ENCODE measurements at regions not wholly inside any gene's neighbourhood (a gene's known extent, or its start where the extent isn't known, plus 50 kb on each side); places are given as distances from the start of the nearest gene placed in this dataset.

GRCh38 chr7:68020102-68020501 lies 1023.5 kb downstream of the TYW1 start:
- no peaks in the 10 kb centered on the region for H3K36me3 ChIP-seq (ENCODE audit: insufficient read depth, low read length)
- no peak for TF ChIP-seq CTCF (IDR thresholded peaks at IDR 0.05; ENCODE audit: extremely low read depth, low read depth, low read length)
- no peak for DNase-seq (ENCODE audit: insufficient read length, low spot score, missing footprints)

DNA sequence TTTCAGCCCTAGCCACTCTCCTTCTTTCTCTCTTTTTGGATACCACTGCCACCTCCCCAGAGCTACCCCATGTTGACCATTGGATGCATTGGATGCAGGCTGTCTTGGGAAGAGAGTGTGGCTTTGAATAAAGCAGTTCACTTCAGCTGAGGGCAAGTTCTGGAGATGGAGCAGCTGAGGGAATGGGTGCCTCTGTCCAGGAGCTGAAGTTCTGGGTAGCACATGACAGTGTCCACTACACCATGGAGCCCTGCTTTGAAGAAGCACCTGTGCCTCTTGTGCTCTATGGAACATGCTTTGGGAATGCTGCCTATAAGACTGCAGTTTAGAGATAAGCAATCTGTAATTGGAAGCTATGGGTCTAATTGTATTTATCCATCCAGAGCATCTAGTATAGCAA lies 1028.7 kb downstream of the TYW1 start:
- Histone ChIP-seq H3K27me3 (ENCODE audit: insufficient read depth, low read length) (no peaks in the 10 kb centered on the region), H3K79me2 (ENCODE audit: insufficient read depth, low read length) (no peaks in the 10 kb centered on the region), H3K27ac (ENCODE audit: low read depth, low read length) (no peak overlapping the region), H4K20me1 (ENCODE audit: insufficient read depth, low read length) (no peaks in the 10 kb centered on the region), H3K4me3 (ENCODE audit: insufficient read depth, low read length) (no peak overlapping the region), H3K4me1 (ENCODE audit: insufficient read depth, low read length) (no peaks in the 10 kb centered on the region), H2AFZ (ENCODE audit: low read length) (no peak overlapping the region), H3K36me3 (ENCODE audit: insufficient read depth, low read length) (no peaks in the 10 kb centered on the region), H3K4me2 (ENCODE audit: insufficient read depth, low read length) (no peak overlapping the region), H3K9me3 (ENCODE audit: low read depth, low read length) (no peaks in the 10 kb centered on the region)
- no peak for TF ChIP-seq CTCF (IDR thresholded peaks at IDR 0.05; ENCODE audit: extremely low read depth, low read depth, low read length)
- DNase-seq (ENCODE audit: insufficient read length, low spot score, missing footprints): no peak

More at GRCh38 chr7:68020102-68020501, 1023.5 kb downstream of the TYW1 start:
- no peaks in the 10 kb centered on the region for H3K4me1 ChIP-seq (ENCODE audit: insufficient read depth, low read length)
- no peak overlapping the region for H3K4me3 ChIP-seq (ENCODE audit: insufficient read depth, low read length)
- H3K27ac ChIP-seq (ENCODE audit: low read depth, low read length): no peak overlapping the region
- no peaks in the 10 kb centered on the region for H4K20me1 ChIP-seq (ENCODE audit: insufficient read depth, low read length)
- H3K4me2 ChIP-seq (ENCODE audit: insufficient read depth, low read length): no peak overlapping the region
- H3K9me3 ChIP-seq (ENCODE audit: low read depth, low read length): no peaks in the 10 kb centered on the region
- H2AFZ ChIP-seq (ENCODE audit: low read length): no peak overlapping the region
- H3K79me2 ChIP-seq (ENCODE audit: insufficient read depth, low read length): no peaks in the 10 kb centered on the region
- H3K27me3 ChIP-seq (ENCODE audit: insufficient read depth, low read length): no peaks in the 10 kb centered on the region

DNA sequence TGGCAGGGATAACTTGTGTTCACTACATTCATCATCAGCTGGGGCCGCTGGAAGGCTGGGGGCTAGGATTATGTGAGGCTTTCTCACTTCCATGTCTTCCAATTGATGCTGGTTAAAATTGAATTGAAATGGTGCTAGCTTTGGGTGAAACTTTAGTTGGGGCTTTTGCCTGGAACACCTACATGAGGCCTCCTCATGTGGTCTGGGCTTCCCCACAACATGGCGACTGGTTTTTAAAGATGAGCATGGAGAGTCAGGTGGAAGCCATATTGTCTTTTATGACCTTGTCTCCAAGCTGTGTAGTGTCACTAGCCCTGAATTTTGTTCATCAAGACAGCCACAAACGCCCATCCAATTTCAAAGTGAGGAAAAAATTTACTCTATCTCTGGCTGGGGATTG lies 1033.9 kb downstream of the TYW1 start:
- H3K9me3 ChIP-seq (ENCODE audit: low read depth, low read length): no peaks in the 10 kb centered on the region

More for the DNA sequence above, 1033.9 kb downstream of the TYW1 start:
- Histone ChIP-seq H3K4me3 (ENCODE audit: insufficient read depth, low read length) (no peak overlapping the region), H3K36me3 (ENCODE audit: insufficient read depth, low read length) (no peaks in the 10 kb centered on the region), H3K27me3 (ENCODE audit: insufficient read depth, low read length) (no peaks in the 10 kb centered on the region), H3K79me2 (ENCODE audit: insufficient read depth, low read length) (no peaks in the 10 kb centered on the region), H3K4me1 (ENCODE audit: insufficient read depth, low read length) (no peaks in the 10 kb centered on the region), H4K20me1 (ENCODE audit: insufficient read depth, low read length) (no peaks in the 10 kb centered on the region), H3K4me2 (ENCODE audit: insufficient read depth, low read length) (no peak overlapping the region), H2AFZ (ENCODE audit: low read length) (no peak overlapping the region), H3K27ac (ENCODE audit: low read depth, low read length) (no peak overlapping the region)
- no peak for DNase-seq (ENCODE audit: insufficient read length, low spot score, missing footprints)
- TF ChIP-seq CTCF (IDR thresholded peaks at IDR 0.05; ENCODE audit: extremely low read depth, low read depth, low read length): no peak

Measured in osteoblast (primary cell).